Vagina (tissue), 2 donors: ENCODE measurements at regions not wholly inside any gene's neighbourhood (a gene's known extent, or its start where the extent isn't known, plus 50 kb on each side); places are given as distances from the start of the nearest gene placed in this dataset.
"Not testable (repeated sequence)": the region's sequence is repeated elsewhere in the genome, so short reads cannot be mapped to it uniquely, and the experiment has no call there.

Experiments used
- DNase-seq, 2 donors: peaks; one replicate each; pipeline ENCODE4 v3.0.0-alpha.2; 2017; ENCODE audit errors: extremely low spot score in 2 of 2
- H3K27ac ChIP-seq: fragments of 200-600 bp; sonication (generic); one replicate; pipeline ENCODE4 v1.5.1; 2019
- H3K27me3 ChIP-seq: fragments of 200-600 bp; sonication (generic); one replicate; pipeline ENCODE4 v1.5.1; 2019
- H3K36me3 ChIP-seq, 2 donors: fragments of 200-600 bp; sonication (generic); one replicate each; pipeline ENCODE4 v1.5.1; 2017 to 2019
- H3K4me1 ChIP-seq: fragments of 200-600 bp; sonication (generic); one replicate; pipeline ENCODE4 v1.5.1; 2019
- H3K4me3 ChIP-seq, 2 donors: fragments of 200-600 bp; sonication (generic); 1 replicate in 1 of 2; 2 replicates in 1 of 2; pipeline ENCODE4 v1.5.1; 2016 to 2019
- H3K9me3 ChIP-seq: fragments of 200-600 bp; sonication (generic); one replicate; pipeline ENCODE4 v1.5.1; 2019
- POLR2A ChIP-seq, 2 donors: fragments of 450-650 bp; IDR thresholded peaks; one replicate each; pipeline ENCODE4 v1.6.1; 2017; ENCODE audit warnings: antibody characterized with exemption in 2 of 2, mild to moderate bottlenecking in 2 of 2, moderate library complexity in 2 of 2
- POLR2AphosphoS5 ChIP-seq, 2 donors: sonication (generic); formaldehyde crosslinking; IDR thresholded peaks; one replicate each; pipeline ENCODE4 v1.9.0; 2017; ENCODE audit warnings: antibody characterized with exemption in 2 of 2, mild to moderate bottlenecking in 2 of 2, low read depth in 1 of 2; ENCODE audit not compliant: insufficient read depth in 1 of 2
- intact Hi-C: fragments of 100-400 bp; cut with DNase I; formaldehyde crosslinking; loops from one replicate; pipeline ENCODE4 v1.15.1; 2023
- TF ChIP-seq, protein P1 (sequence below), 3 experiments: fragments of 450-650 bp in 2 of 3; fragments of 200-600 bp in 1 of 3; sonication (generic) in 1 of 3; IDR thresholded peaks; one replicate each; pipeline ENCODE4 v1.5.1; 2017 to 2019; ENCODE audit warnings: antibody characterized with exemption in 3 of 3, mild to moderate bottlenecking in 2 of 3, moderate library complexity in 2 of 3

- no peak overlapping the region for H3K4me3 ChIP-seq
- H3K36me3 ChIP-seq = no peaks in the 10 kb centered on the region
Observed at GRCh38 chr18:4921548-4921947, 275.5 kb downstream of the AKAIN1 start.

DNA sequence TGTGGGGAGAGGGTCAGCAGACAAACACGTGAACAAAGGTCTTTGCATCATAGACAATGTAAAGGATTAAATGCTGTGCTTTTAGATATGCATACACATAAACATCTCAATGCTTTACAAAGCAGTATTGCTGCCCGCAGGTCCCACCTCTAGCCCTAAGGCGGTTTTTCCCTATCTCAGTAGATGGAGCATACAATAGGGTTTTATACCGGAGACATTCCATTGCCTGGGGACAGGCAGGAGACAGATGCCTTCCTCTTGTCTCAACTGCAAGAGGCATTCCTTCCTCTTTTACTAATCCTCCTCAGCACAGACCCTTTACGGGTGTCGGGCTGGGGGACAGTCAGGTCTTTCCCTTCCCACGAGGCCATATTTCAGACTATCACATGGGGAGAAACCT is 279.5 kb downstream of the AKAIN1 start:
- DNase-seq, H3K27ac ChIP-seq, H3K4me1 ChIP-seq, H3K36me3 ChIP-seq, H3K4me3 ChIP-seq, H3K9me3 ChIP-seq, intact Hi-C loops, H3K27me3 ChIP-seq: not testable (repeated sequence)

More at GRCh38 chr18:4921548-4921947, 275.5 kb downstream of the AKAIN1 start:
- no peaks in the 10 kb centered on the region for H3K27me3 ChIP-seq
- intact Hi-C loops = no loop called here
- DNase-seq = no peak
- no peaks in the 10 kb centered on the region for H3K9me3 ChIP-seq
- no peaks in the 10 kb centered on the region for H3K4me1 ChIP-seq
- H3K27ac ChIP-seq = no peak overlapping the region
- TF ChIP-seq POLR2AphosphoS5 (IDR thresholded peaks at IDR 0.05; ENCODE audit: insufficient read depth in 1 of 2, low read depth in 1 of 2) (no peak), POLR2A (IDR thresholded peaks at IDR 0.05) (no peak)
- TF ChIP-seq, protein P1, sequence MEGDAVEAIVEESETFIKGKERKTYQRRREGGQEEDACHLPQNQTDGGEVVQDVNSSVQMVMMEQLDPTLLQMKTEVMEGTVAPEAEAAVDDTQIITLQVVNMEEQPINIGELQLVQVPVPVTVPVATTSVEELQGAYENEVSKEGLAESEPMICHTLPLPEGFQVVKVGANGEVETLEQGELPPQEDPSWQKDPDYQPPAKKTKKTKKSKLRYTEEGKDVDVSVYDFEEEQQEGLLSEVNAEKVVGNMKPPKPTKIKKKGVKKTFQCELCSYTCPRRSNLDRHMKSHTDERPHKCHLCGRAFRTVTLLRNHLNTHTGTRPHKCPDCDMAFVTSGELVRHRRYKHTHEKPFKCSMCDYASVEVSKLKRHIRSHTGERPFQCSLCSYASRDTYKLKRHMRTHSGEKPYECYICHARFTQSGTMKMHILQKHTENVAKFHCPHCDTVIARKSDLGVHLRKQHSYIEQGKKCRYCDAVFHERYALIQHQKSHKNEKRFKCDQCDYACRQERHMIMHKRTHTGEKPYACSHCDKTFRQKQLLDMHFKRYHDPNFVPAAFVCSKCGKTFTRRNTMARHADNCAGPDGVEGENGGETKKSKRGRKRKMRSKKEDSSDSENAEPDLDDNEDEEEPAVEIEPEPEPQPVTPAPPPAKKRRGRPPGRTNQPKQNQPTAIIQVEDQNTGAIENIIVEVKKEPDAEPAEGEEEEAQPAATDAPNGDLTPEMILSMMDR (IDR thresholded peaks at IDR 0.05) = no peak

DNA sequence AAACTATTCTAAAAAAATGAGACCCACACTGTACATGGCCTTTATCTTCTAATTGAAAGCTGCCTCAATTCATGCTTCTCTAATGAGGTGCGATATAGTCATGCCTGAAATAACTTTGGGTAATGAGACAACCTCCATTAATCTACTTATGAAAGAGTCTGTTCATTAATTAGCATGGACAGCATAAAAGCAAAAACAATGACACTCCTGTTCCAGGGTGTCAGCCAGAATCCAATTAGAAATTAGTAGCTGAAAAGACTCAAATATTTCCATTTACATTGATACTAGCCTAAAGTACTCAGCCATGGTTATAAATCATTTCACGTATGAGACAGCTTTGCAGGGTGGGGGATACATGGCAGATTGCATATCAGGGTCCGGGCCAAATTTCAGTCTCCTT is 288.7 kb downstream of the AKAIN1 start:
- H3K9me3 ChIP-seq = no peaks in the 10 kb centered on the region
- no peak for TF ChIP-seq POLR2A (IDR thresholded peaks at IDR 0.05)
- DNase-seq = no peak
- H3K27ac ChIP-seq = no peak overlapping the region
- no peaks in the 10 kb centered on the region for H3K4me1 ChIP-seq
- H3K36me3 ChIP-seq = no peaks in the 10 kb centered on the region
- no peak overlapping the region for H3K4me3 ChIP-seq
- intact Hi-C loops = no loop called here
- H3K27me3 ChIP-seq = no peaks in the 10 kb centered on the region

DNA sequence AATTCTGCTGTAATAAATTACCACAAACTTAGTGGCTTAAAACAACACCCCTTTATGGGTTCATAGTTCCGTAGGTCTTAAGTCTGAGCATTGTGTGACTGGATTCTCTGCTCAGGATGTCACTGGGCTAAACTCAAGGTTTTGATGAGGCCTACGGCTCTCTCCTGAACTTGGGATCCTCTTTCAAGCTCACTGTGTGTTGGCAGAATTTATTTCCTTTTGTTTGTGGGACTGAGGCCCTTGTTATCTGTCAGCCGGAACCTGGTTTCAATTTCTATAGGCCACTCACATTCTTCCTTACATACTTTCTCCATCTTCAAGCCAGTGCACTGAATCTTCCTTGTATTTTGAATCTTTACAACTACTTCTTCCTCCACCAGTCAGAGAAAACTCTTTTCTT is 290.2 kb downstream of the AKAIN1 start:
- no peak for DNase-seq
- intact Hi-C loops = no loop called here
- Histone ChIP-seq H3K4me1 (no peaks in the 10 kb centered on the region), H3K36me3 (no peaks in the 10 kb centered on the region), H3K27ac (no peak overlapping the region), H3K4me3 (no peak overlapping the region), H3K9me3 (no peaks in the 10 kb centered on the region), H3K27me3 (no peaks in the 10 kb centered on the region)
- TF ChIP-seq POLR2AphosphoS5 (IDR thresholded peaks at IDR 0.05; ENCODE audit: insufficient read depth in 1 of 2, low read depth in 1 of 2) (no peak), POLR2A (IDR thresholded peaks at IDR 0.05) (no peak)
- TF ChIP-seq, protein P1 (IDR thresholded peaks at IDR 0.05) = no peak

GRCh38 chr18:4888251-4889040 is 308.6 kb downstream of the AKAIN1 start:
- TF ChIP-seq POLR2AphosphoS5 (IDR thresholded peaks at IDR 0.05; ENCODE audit: insufficient read depth in 1 of 2, low read depth in 1 of 2) (no peak), POLR2A (IDR thresholded peaks at IDR 0.05) (no peak)
- TF ChIP-seq, protein P1 (IDR thresholded peaks at IDR 0.05) = no peak
- H3K4me1 ChIP-seq = no peaks in the 10 kb centered on the region
- DNase-seq = no peak
- no peak overlapping the region for H3K4me3 ChIP-seq
- no peaks in the 10 kb centered on the region for H3K9me3 ChIP-seq
- no peaks in the 10 kb centered on the region for H3K36me3 ChIP-seq
- H3K27ac ChIP-seq = no peak overlapping the region
- intact Hi-C loops = no loop called here
- no peaks in the 10 kb centered on the region for H3K27me3 ChIP-seq

DNA sequence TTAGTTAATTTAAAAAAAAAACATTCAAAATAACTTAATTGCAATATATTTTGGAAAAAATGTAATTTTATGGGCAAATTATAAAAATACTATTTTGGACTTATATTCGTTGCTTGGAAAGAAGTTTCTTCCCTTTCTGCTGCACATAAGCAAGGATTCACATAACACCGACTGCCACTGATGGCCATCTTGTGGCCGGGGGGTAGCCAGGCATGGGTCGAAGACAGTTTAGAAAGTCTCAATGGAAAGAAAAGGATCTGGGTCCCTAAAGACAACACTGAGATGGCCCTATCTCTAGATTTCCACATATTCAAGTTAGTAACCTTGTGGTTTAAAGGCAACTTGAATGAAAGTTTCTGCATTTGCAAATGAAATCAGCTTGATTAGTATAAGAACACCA is 318.6 kb downstream of the AKAIN1 start:
- Histone ChIP-seq H3K27me3 (no peaks in the 10 kb centered on the region), H3K4me1 (no peaks in the 10 kb centered on the region), H3K4me3 (no peak overlapping the region), H3K36me3 (no peaks in the 10 kb centered on the region), H3K9me3 (no peaks in the 10 kb centered on the region), H3K27ac (no peak overlapping the region)
- intact Hi-C loops = no loop called here
- no peak for DNase-seq
- TF ChIP-seq POLR2AphosphoS5 (IDR thresholded peaks at IDR 0.05; ENCODE audit: insufficient read depth in 1 of 2, low read depth in 1 of 2) (no peak), POLR2A (IDR thresholded peaks at IDR 0.05) (no peak)
- TF ChIP-seq, protein P1 (IDR thresholded peaks at IDR 0.05) = no peak
